DND-41 (cell line): ENCODE measurements at regions not wholly inside any gene's neighbourhood (a gene's known extent, or its start where the extent isn't known, plus 50 kb on each side); places are given as distances from the start of the nearest gene placed in this dataset.

Source experiments
- ATAC-seq: fragments of 200-7000 bp; cut with Tn5 transposase; 3 replicates; pipeline ENCODE4 v1.9.1; 2021; ENCODE audit warnings: low read depth; ENCODE audit not compliant: insufficient read depth
- DNase-seq: peaks from one replicate; pipeline ENCODE4 v3.0.0-alpha.2; 2020
- H2AFZ ChIP-seq: 2 replicates; pipeline ENCODE4 v1.6.0; 2012; ENCODE audit warnings: low read depth, low read length
- H3K27ac ChIP-seq: 2 replicates; pipeline ENCODE4 v1.5.1; 2012; ENCODE audit warnings: low read length, inconsistent platforms
- H3K27me3 ChIP-seq: fragments of 200-600 bp; sonication (generic); 2 replicates; pipeline ENCODE4 v1.6.0; 2012; ENCODE audit warnings: low read length, mild to moderate bottlenecking, inconsistent platforms; ENCODE audit not compliant: insufficient read depth, poor library complexity
- H3K36me3 ChIP-seq: 2 replicates; pipeline ENCODE4 v1.5.1; 2012; ENCODE audit warnings: low read length, inconsistent platforms; ENCODE audit not compliant: insufficient read depth
- H3K4me1 ChIP-seq: 2 replicates; pipeline ENCODE4 v1.5.1; 2012; ENCODE audit warnings: mild to moderate bottlenecking, low read length; ENCODE audit not compliant: insufficient read depth
- H3K4me2 ChIP-seq: 2 replicates; pipeline ENCODE4 v1.6.0; 2012; ENCODE audit warnings: mild to moderate bottlenecking, moderate library complexity, low read length, inconsistent platforms; ENCODE audit not compliant: insufficient read depth
- H3K4me3 ChIP-seq, 2 experiments: fragments of 200-600 bp in 1 of 2; shearing (Covaris generic) in 1 of 2; 2 replicates each; pipeline ENCODE4 v1.5.1; 2012 to 2016; ENCODE audit warnings: inconsistent platforms in 2 of 2, low read length in 2 of 2, mild to moderate bottlenecking in 2 of 2, low read depth in 1 of 2, moderate library complexity in 1 of 2
- H3K79me2 ChIP-seq: 2 replicates; pipeline ENCODE4 v1.6.0; 2012; ENCODE audit warnings: low read length, inconsistent platforms; ENCODE audit not compliant: insufficient read depth
- H3K9ac ChIP-seq: 2 replicates; pipeline ENCODE4 v1.6.0; 2012; ENCODE audit warnings: low read depth, mild to moderate bottlenecking, inconsistent platforms, low read length, moderate library complexity
- H3K9me3 ChIP-seq: 2 replicates; pipeline ENCODE4 v1.5.1; 2012; ENCODE audit warnings: low read length, moderate library complexity, mild to moderate bottlenecking, inconsistent platforms; ENCODE audit not compliant: insufficient read depth, severe bottlenecking
- H4K20me1 ChIP-seq: 2 replicates; pipeline ENCODE4 v1.6.0; 2012; ENCODE audit warnings: low read length; ENCODE audit not compliant: insufficient read depth
- EZH2 ChIP-seq: IDR thresholded peaks from 3 replicates; pipeline ENCODE4 v1.6.1; 2012; ENCODE audit warnings: borderline replicate concordance, low read depth, mild to moderate bottlenecking, moderate library complexity, low read length, inconsistent platforms; ENCODE audit not compliant: severe bottlenecking
- TF ChIP-seq, protein P1 (sequence below): IDR thresholded peaks from 2 replicates; pipeline ENCODE4 v1.5.1; 2012; ENCODE audit warnings: borderline replicate concordance, low read length, moderate library complexity, mild to moderate bottlenecking; ENCODE audit not compliant: poor library complexity, severe bottlenecking; ENCODE audit errors: extremely low read depth

GRCh38 chr19:28327905-28328304 lies 885.0 kb downstream of the UQCRFS1 start:
- Histone ChIP-seq H3K4me3 (no peak overlapping the region), H3K79me2 (no peaks in the 10 kb centered on the region), H3K36me3 (no peaks in the 10 kb centered on the region), H4K20me1 (no peaks in the 10 kb centered on the region), H3K4me2 (no peak overlapping the region), H2AFZ (no peak overlapping the region), H3K27me3 (no peaks in the 10 kb centered on the region), H3K9ac (no peak overlapping the region), H3K4me1 (peaks cover 5% of the 10 kb centered on the region; the same call in 1 of the 2 replicates), H3K27ac (no peak overlapping the region), H3K9me3 (no peaks in the 10 kb centered on the region)
- DNase-seq: no peak
- TF ChIP-seq, protein P1, sequence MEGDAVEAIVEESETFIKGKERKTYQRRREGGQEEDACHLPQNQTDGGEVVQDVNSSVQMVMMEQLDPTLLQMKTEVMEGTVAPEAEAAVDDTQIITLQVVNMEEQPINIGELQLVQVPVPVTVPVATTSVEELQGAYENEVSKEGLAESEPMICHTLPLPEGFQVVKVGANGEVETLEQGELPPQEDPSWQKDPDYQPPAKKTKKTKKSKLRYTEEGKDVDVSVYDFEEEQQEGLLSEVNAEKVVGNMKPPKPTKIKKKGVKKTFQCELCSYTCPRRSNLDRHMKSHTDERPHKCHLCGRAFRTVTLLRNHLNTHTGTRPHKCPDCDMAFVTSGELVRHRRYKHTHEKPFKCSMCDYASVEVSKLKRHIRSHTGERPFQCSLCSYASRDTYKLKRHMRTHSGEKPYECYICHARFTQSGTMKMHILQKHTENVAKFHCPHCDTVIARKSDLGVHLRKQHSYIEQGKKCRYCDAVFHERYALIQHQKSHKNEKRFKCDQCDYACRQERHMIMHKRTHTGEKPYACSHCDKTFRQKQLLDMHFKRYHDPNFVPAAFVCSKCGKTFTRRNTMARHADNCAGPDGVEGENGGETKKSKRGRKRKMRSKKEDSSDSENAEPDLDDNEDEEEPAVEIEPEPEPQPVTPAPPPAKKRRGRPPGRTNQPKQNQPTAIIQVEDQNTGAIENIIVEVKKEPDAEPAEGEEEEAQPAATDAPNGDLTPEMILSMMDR: no peak
- no peak for TF ChIP-seq EZH2
- ATAC-seq: no peak

DNA sequence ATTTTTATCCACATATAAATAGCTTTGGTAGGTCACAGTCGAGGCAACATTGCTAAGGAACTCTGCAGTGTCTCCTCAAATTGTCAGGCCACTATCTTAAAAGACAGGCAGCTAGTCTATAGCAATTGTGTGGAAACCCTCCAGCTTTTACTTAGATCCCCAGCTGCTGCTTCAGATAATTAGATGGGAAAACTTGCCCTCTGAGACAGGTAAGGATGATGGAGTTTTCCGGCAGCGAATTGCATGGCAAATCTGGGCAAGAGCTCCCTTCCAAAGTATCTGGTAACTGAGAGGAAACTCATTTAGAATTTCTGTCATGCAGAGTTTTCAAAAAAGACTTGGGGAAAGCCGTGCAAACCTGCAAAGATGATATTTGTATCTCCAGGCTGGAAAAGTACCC lies 886.2 kb downstream of the UQCRFS1 start:
- no peak for DNase-seq
- no peak for ATAC-seq
- Histone ChIP-seq H3K9me3 (no peaks in the 10 kb centered on the region), H3K36me3 (no peaks in the 10 kb centered on the region), H3K4me3 (no peak overlapping the region), H2AFZ (no peak overlapping the region), H3K4me2 (no peak overlapping the region), H4K20me1 (no peaks in the 10 kb centered on the region), H3K27me3 (no peaks in the 10 kb centered on the region), H3K4me1 (peaks cover 5% of the 10 kb centered on the region; the same call in 1 of the 2 replicates), H3K27ac (no peak overlapping the region), H3K79me2 (no peaks in the 10 kb centered on the region), H3K9ac (no peak overlapping the region)
- no peak for TF ChIP-seq EZH2
- TF ChIP-seq, protein P1: no peak

GRCh38 chr19:28324275-28325060 lies 888.5 kb downstream of the UQCRFS1 start:
- Histone ChIP-seq H3K79me2 (no peaks in the 10 kb centered on the region), H3K4me1 (peaks cover 5% of the 10 kb centered on the region; the same call in 1 of the 2 replicates), H3K9ac (no peak overlapping the region), H3K4me3 (no peak overlapping the region), H3K4me2 (no peak overlapping the region), H3K36me3 (no peaks in the 10 kb centered on the region), H4K20me1 (no peaks in the 10 kb centered on the region), H3K27me3 (no peaks in the 10 kb centered on the region), H3K27ac (no peak overlapping the region), H2AFZ (no peak overlapping the region), H3K9me3 (no peaks in the 10 kb centered on the region)
- no peak for TF ChIP-seq EZH2
- TF ChIP-seq, protein P1: no peak
- no peak for DNase-seq
- ATAC-seq: no peak

DNA sequence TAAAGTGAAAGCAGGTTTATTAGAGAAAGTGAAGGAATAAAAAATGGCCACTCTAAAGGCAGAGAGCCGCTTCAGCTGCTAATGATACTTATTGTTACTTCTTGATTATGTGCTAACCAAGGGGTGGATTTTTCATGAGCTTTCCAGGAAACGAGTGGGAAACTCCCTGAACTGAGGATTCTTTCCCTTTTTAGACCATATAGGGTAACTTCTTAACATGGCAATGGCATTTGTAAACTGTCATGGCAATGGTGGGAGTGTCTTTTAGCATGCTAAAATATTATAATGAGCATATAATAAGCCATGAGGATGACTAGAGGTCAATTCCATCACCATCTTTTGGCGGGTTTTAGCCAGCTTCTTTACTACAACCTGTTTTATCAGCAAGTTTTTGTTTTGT lies 890.0 kb downstream of the UQCRFS1 start:
- no peak for ATAC-seq
- TF ChIP-seq, protein P1: no peak
- no peak for TF ChIP-seq EZH2
- no peak overlapping the region for H3K9ac ChIP-seq
- H2AFZ ChIP-seq: no peak overlapping the region
- H3K4me2 ChIP-seq: no peak overlapping the region
- no peaks in the 10 kb centered on the region for H3K36me3 ChIP-seq
- DNase-seq: no peak
- no peaks in the 10 kb centered on the region for H3K27me3 ChIP-seq
- H3K9me3 ChIP-seq: no peaks in the 10 kb centered on the region
- H4K20me1 ChIP-seq: no peaks in the 10 kb centered on the region
- H3K4me3 ChIP-seq: no peak overlapping the region
- no peaks in the 10 kb centered on the region for H3K79me2 ChIP-seq
- peaks cover 5% of the 10 kb centered on the region; the same call in 1 of the 2 replicates for H3K4me1 ChIP-seq
- no peak overlapping the region for H3K27ac ChIP-seq
